Esophagus muscularis mucosa (tissue), 4 donors: ENCODE measurements at regions not wholly inside any gene's neighbourhood (a gene's known extent, or its start where the extent isn't known, plus 50 kb on each side); places are given as distances from the start of the nearest gene placed in this dataset.

Source experiments
- DNase-seq: peaks from one replicate; pipeline ENCODE4 v3.0.0-alpha.2; 2017; ENCODE audit errors: extremely low spot score
- H3K27ac ChIP-seq, 4 donors: fragments of 200-600 bp; sonication (generic); replicated peaks in 1 of 4; 1 replicate in 3 of 4; 2 replicates in 1 of 4; pipeline ENCODE4 v1.5.1; 2016 to 2019; ENCODE audit warnings: mild to moderate bottlenecking in 1 of 4
- H3K27me3 ChIP-seq, 4 donors: fragments of 200-600 bp; sonication (generic); one replicate each; pipeline versions ENCODE4 v1.5.1 to v1.6.0; 2016 to 2019
- H3K36me3 ChIP-seq, 4 donors: fragments of 200-600 bp; sonication (generic); one replicate each; pipeline ENCODE4 v1.5.1; 2016 to 2019
- H3K4me1 ChIP-seq, 4 donors: fragments of 200-600 bp; sonication (generic); one replicate each; pipeline ENCODE4 v1.5.1; 2016 to 2019
- H3K4me3 ChIP-seq, 4 donors: fragments of 200-600 bp; sonication (generic); 1 replicate in 2 of 4; 2 replicates in 2 of 4; pipeline ENCODE4 v1.5.1; 2016 to 2019; ENCODE audit warnings: mild to moderate bottlenecking in 4 of 4, moderate library complexity in 1 of 4
- H3K9me3 ChIP-seq, 4 donors: fragments of 200-600 bp; sonication (generic); 1 replicate in 3 of 4; 2 replicates in 1 of 4; pipeline ENCODE4 v1.5.1; 2016 to 2019
- EP300 ChIP-seq: sonication (generic); formaldehyde crosslinking; IDR thresholded peaks from one replicate; pipeline ENCODE4 v1.6.1; 2017; ENCODE audit warnings: antibody characterized with exemption
- POLR2A ChIP-seq: fragments of 450-650 bp; IDR thresholded peaks from one replicate; pipeline ENCODE4 v1.6.1; 2017; ENCODE audit warnings: antibody characterized with exemption, moderate library complexity, mild to moderate bottlenecking, low read depth
- POLR2AphosphoS5 ChIP-seq, 2 donors: sonication (generic); formaldehyde crosslinking; IDR thresholded peaks; one replicate each; pipeline ENCODE4 v1.6.1; 2017; ENCODE audit warnings: antibody characterized with exemption in 2 of 2
- WGBS: methylation state at CpG from one replicate; pipeline ENCODE4 v1.1.5; 2018; 5-methylcytosine and 5-hydroxymethylcytosine counted together
- intact Hi-C: fragments of 100-400 bp; cut with DNase I; formaldehyde crosslinking; loops from one replicate; pipeline ENCODE4 v1.15.1; 2023
- TF ChIP-seq, protein P1 (sequence below), 3 experiments: fragments of 200-600 bp in 2 of 3; fragments of 450-650 bp in 1 of 3; sonication (generic) in 2 of 3; IDR thresholded peaks; one replicate each; pipeline ENCODE4 v1.5.1; 2017 to 2019; ENCODE audit warnings: antibody characterized with exemption in 3 of 3, mild to moderate bottlenecking in 2 of 3, moderate library complexity in 1 of 3

DNA sequence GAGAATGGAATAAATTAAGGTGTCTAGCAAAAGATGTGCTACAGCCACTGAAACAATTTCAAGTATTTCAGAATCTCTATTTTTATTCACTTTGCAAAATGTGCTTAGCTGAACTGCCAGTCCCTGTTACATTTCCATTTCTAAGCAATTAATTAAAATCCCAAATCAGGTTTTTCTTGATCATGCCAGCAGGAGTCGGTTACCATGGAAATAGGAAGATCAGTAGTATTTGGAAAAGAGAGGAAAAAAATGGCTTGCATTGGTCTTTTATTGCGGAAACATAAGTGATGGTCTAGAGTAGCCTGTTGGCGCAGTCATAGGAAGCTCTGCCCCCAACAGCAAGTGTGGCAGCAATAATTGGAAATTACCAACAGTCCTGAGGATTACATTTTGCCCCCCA, 867.1 kb downstream of the GATA3 start:
- no peak for TF ChIP-seq EP300
- no peak for TF ChIP-seq POLR2AphosphoS5 (IDR thresholded peaks at IDR 0.05)
- TF ChIP-seq, protein P1, sequence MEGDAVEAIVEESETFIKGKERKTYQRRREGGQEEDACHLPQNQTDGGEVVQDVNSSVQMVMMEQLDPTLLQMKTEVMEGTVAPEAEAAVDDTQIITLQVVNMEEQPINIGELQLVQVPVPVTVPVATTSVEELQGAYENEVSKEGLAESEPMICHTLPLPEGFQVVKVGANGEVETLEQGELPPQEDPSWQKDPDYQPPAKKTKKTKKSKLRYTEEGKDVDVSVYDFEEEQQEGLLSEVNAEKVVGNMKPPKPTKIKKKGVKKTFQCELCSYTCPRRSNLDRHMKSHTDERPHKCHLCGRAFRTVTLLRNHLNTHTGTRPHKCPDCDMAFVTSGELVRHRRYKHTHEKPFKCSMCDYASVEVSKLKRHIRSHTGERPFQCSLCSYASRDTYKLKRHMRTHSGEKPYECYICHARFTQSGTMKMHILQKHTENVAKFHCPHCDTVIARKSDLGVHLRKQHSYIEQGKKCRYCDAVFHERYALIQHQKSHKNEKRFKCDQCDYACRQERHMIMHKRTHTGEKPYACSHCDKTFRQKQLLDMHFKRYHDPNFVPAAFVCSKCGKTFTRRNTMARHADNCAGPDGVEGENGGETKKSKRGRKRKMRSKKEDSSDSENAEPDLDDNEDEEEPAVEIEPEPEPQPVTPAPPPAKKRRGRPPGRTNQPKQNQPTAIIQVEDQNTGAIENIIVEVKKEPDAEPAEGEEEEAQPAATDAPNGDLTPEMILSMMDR (IDR thresholded peaks at IDR 0.05) = no peak
- H3K9me3 ChIP-seq = no peaks in the 10 kb centered on the region

GRCh38 chr10:8923096-8923495, 868.6 kb downstream of the GATA3 start:
- H3K4me3 ChIP-seq = no peak overlapping the region
- H3K36me3 ChIP-seq = no peaks in the 10 kb centered on the region
- no peaks in the 10 kb centered on the region for H3K4me1 ChIP-seq
- 50% methylated on average over 1 of the region's 1 CpG for WGBS
- H3K27me3 ChIP-seq = no peaks in the 10 kb centered on the region
- intact Hi-C loops = no loop called here
- no peaks in the 10 kb centered on the region for H3K9me3 ChIP-seq
- no peak for DNase-seq
- TF ChIP-seq, protein P1 (IDR thresholded peaks at IDR 0.05) = no peak
- TF ChIP-seq EP300 (no peak), POLR2AphosphoS5 (IDR thresholded peaks at IDR 0.05) (no peak), POLR2A (no peak)
- H3K27ac ChIP-seq = no peak overlapping the region

More for the DNA sequence above, 867.1 kb downstream of the GATA3 start:
- no peaks in the 10 kb centered on the region for H3K36me3 ChIP-seq
- no peak overlapping the region for H3K27ac ChIP-seq
- no peaks in the 10 kb centered on the region for H3K4me1 ChIP-seq
- no peaks in the 10 kb centered on the region for H3K27me3 ChIP-seq
- WGBS = 73% methylated on average over 3 of the region's 3 CpGs
- no peak overlapping the region for H3K4me3 ChIP-seq
- intact Hi-C loops = no loop called here
- DNase-seq = no peak

DNA sequence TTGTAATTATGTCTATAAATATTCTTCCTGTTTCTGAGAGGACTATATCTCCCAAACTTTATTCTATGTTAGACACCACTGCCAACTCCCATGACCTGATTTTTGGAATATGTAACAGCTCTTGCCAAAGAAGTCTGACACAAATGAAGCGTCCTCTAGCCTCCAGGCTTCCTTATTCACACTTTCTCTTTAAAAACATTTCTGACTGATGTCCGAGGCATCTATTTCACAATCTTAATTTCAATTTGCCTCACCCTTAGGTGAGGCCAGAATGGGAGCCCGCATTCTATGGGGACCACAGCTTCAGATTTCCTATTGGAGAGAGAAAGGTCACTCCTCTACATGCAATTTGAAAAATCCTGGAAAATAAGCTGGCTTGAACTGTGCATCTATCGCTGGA, 873.2 kb downstream of the GATA3 start:
- intact Hi-C loops = no loop called here

DNA sequence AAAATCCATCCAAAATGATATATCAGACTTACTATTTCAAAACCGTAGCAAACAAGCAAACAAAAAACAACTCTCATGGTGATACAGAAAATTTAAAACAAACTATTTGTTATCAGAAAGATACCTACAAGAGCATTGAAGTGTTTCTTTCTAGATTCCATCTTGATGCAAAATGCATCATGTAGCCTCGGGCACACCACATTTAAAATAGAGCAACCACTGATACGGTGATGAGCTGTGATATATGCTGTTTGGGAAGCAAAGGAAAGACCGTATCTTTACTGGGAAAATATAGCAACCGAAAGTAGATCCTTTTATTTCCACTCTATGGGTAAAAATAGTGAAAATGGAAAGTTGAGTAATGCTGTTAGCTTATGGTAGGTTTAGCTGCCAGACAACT, 892.0 kb downstream of the GATA3 start:
- no peak overlapping the region for H3K4me3 ChIP-seq
- intact Hi-C loops = no loop called here
- no peaks in the 10 kb centered on the region for H3K36me3 ChIP-seq
- DNase-seq = no peak
- no peaks in the 10 kb centered on the region for H3K9me3 ChIP-seq
- no peaks in the 10 kb centered on the region for H3K4me1 ChIP-seq
- no peaks in the 10 kb centered on the region for H3K27me3 ChIP-seq
- TF ChIP-seq, protein P1 (IDR thresholded peaks at IDR 0.05) = no peak
- TF ChIP-seq POLR2A (no peak), EP300 (no peak), POLR2AphosphoS5 (IDR thresholded peaks at IDR 0.05) (no peak)
- no peak overlapping the region for H3K27ac ChIP-seq
- WGBS = 84% methylated on average over 5 of the region's 5 CpGs

More for the DNA sequence above, 873.2 kb downstream of the GATA3 start:
- Histone ChIP-seq H3K9me3 (no peaks in the 10 kb centered on the region), H3K27me3 (no peaks in the 10 kb centered on the region), H3K4me1 (no peaks in the 10 kb centered on the region), H3K36me3 (no peaks in the 10 kb centered on the region), H3K4me3 (no peak overlapping the region), H3K27ac (no peak overlapping the region)
- 63% methylated on average over 4 of the region's 4 CpGs for WGBS
- DNase-seq = no peak
- TF ChIP-seq, protein P1 (IDR thresholded peaks at IDR 0.05) = no peak
- TF ChIP-seq POLR2A (no peak), EP300 (no peak), POLR2AphosphoS5 (IDR thresholded peaks at IDR 0.05) (no peak)

DNA sequence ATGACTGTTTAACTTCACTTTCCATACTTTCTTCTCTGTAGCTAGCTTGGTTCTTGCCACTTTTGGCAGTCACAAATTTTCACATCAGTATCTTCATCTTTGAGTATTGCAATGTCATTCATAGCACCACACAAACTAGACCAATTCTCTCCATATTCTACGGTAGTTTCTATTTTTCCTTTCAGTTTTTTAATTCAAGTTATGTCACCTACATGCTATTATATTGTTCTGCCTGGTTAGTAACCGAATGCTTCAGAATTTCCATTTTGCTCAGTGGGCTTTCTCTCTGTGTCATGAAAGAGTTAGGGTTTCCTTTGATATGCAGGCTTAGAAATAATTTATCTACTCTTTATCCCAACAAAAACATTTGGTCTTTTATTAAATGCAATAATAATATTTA, 896.5 kb downstream of the GATA3 start:
- whole genome bisulfite sequencing = 86% methylated on average over 2 of the region's 2 CpGs

More for the DNA sequence above, 896.5 kb downstream of the GATA3 start:
- no peaks in the 10 kb centered on the region for H3K27me3 ChIP-seq
- TF ChIP-seq, protein P1 (IDR thresholded peaks at IDR 0.05) = no peak
- no peak for TF ChIP-seq POLR2AphosphoS5 (IDR thresholded peaks at IDR 0.05)
- TF ChIP-seq POLR2A = no peak
- TF ChIP-seq EP300 = no peak
- DNase-seq = no peak
- H3K27ac ChIP-seq = no peak overlapping the region
- H3K9me3 ChIP-seq = no peaks in the 10 kb centered on the region
- intact Hi-C loops = no loop called here
- no peaks in the 10 kb centered on the region for H3K36me3 ChIP-seq
- no peaks in the 10 kb centered on the region for H3K4me1 ChIP-seq
- H3K4me3 ChIP-seq = no peak overlapping the region
